Gastroesophageal sphincter (tissue), 3 donors: ENCODE measurements at regions not wholly inside any gene's neighbourhood (a gene's known extent, or its start where the extent isn't known, plus 50 kb on each side); places are given as distances from the start of the nearest gene placed in this dataset.

Experiments
- CTCF ChIP-seq, 4 experiments: fragments of 200-600 bp in 2 of 4; fragments of 450-650 bp in 2 of 4; sonication (generic) in 1 of 4; IDR thresholded peaks; one replicate each; pipeline ENCODE4 v1.5.1; 2017 to 2019; ENCODE audit warnings: antibody characterized with exemption in 4 of 4, mild to moderate bottlenecking in 2 of 4, moderate library complexity in 2 of 4
- EP300 ChIP-seq: sonication (generic); formaldehyde crosslinking; IDR thresholded peaks from one replicate; pipeline ENCODE4 v1.6.1; 2017; ENCODE audit warnings: antibody characterized with exemption, mild to moderate bottlenecking
- POLR2A ChIP-seq, 2 donors: fragments of 450-650 bp; IDR thresholded peaks; one replicate each; pipeline ENCODE4 v1.6.1; 2017; ENCODE audit warnings: antibody characterized with exemption in 2 of 2, mild to moderate bottlenecking in 2 of 2, moderate library complexity in 1 of 2

- TF ChIP-seq EP300 = no peak
- no peak for TF ChIP-seq POLR2A (IDR thresholded peaks at IDR 0.05)
- TF ChIP-seq CTCF (IDR thresholded peaks at IDR 0.05) = no peak
These were observed 115.6 kb upstream of the MKLN1 start for GRCh38 chr7:131212114-131212513.
